GM04504 (cell line): ENCODE measurements at regions not wholly inside any gene's neighbourhood (a gene's known extent, or its start where the extent isn't known, plus 50 kb on each side); places are given as distances from the start of the nearest gene placed in this dataset.
A peak's percentile ranks its signal among the peaks of the same experiment; 100 is the strongest.

ENCODE experiments used
- DNase-seq: peaks from one replicate; pipeline ENCODE4 v3.0.0-alpha.2; 2012; ENCODE audit warnings: low read depth

GRCh38 chr2:172153156-172153555 is 50.5 kb upstream of the DLX2 start:
- DNase-seq: no peak

- no peak for DNase-seq
Measured at GRCh38 chr2:172153757-172154156, 51.1 kb upstream of the DLX2 start.

- DNase-seq: no peak
Measured at GRCh38 chr2:172155752-172156151, 53.1 kb upstream of the DLX2 start.

- no peak for DNase-seq
Measured at GRCh38 chr2:172160839-172161238, 58.1 kb upstream of the DLX2 start.

- no peak for DNase-seq
Measured at GRCh38 chr2:172162225-172162733, 59.6 kb upstream of the DLX2 start.

GRCh38 chr2:172162739-172163336 is 60.1 kb upstream of the DLX2 start:
- no peak for DNase-seq

GRCh38 chr2:172168917-172169346 is 66.2 kb upstream of the DLX2 start:
- no peak for DNase-seq

GRCh38 chr2:172169611-172170010 is 66.9 kb upstream of the DLX2 start:
- no peak for DNase-seq

- no peak for DNase-seq
Measured at GRCh38 chr2:172172513-172173173, 69.9 kb upstream of the DLX2 start.

GRCh38 chr2:172173174-172173706 is 70.5 kb upstream of the DLX2 start:
- DNase-seq: no peak

GRCh38 chr2:172177581-172177980 is 74.9 kb upstream of the DLX2 start:
- no peak for DNase-seq

GRCh38 chr2:172177996-172178395 is 75.3 kb upstream of the DLX2 start:
- DNase-seq: no peak

- DNase-seq: no peak
Measured at GRCh38 chr2:172179045-172179701, 76.5 kb upstream of the DLX2 start.

GRCh38 chr2:172181840-172182239 is 79.1 kb upstream of the DLX2 start:
- DNase-seq: no peak

GRCh38 chr2:172182624-172183023 is 79.9 kb upstream of the DLX2 start:
- no peak for DNase-seq

GRCh38 chr2:172193331-172194089 is 90.8 kb upstream of the DLX2 start:
- DNase-seq: no peak

GRCh38 chr2:172195836-172196376 is 93.2 kb upstream of the DLX2 start:
- no peak for DNase-seq

GRCh38 chr2:172196768-172197431 is 94.2 kb upstream of the DLX2 start:
- peak; percentile 26 for DNase-seq

- DNase-seq: no peak
Measured at GRCh38 chr2:172198361-172198760, 95.7 kb upstream of the DLX2 start.

GRCh38 chr2:172198908-172199307 is 96.2 kb upstream of the DLX2 start:
- no peak for DNase-seq

GRCh38 chr2:172200495-172201085 is 97.9 kb upstream of the DLX2 start:
- no peak for DNase-seq
